ENCODE measurements at regions not wholly inside any gene's neighbourhood (a gene's known extent, or its start where the extent isn't known, plus 50 kb on each side); places are given as distances from the start of the nearest gene placed in this dataset.

GRCh38 chr9:109846776-109847175, 66.8 kb downstream of the PALM2AKAP2 start:
- Mint-ChIP-seq H3K4me1 (ENCODE audit: low read depth) (no peaks in the 10 kb centered on the region), H3K4me3 (no peak overlapping the region), H3K9me3 (peaks cover 2% of the 10 kb centered on the region), H3K27me3 (no peaks in the 10 kb centered on the region), H3K36me3 (ENCODE audit: low read depth) (no peaks in the 10 kb centered on the region), H3K27ac (no peak overlapping the region)
- no peak for ATAC-seq
- no peak for DNase-seq
- intact Hi-C loops (cut with micrococcal nuclease), result no loop called here
- no peak for TF ChIP-seq CTCF (IDR thresholded peaks at IDR 0.05)
- ChIA-PET CTCF (no interaction called here), POLR2A (no interaction called here)

GRCh38 chr9:109852556-109852955, 72.6 kb downstream of the PALM2AKAP2 start:
- ATAC-seq (no peak), DNase-seq (no peak)
- Mint-ChIP-seq H3K27me3 (no peaks in the 10 kb centered on the region), H3K4me1 (ENCODE audit: low read depth) (no peaks in the 10 kb centered on the region), H3K27ac (no peak overlapping the region), H3K9me3 (peaks cover 6% of the 10 kb centered on the region), H3K36me3 (ENCODE audit: low read depth) (no peaks in the 10 kb centered on the region), H3K4me3 (no peak overlapping the region)
- POLR2A ChIA-PET, result no interaction called here
- CTCF ChIA-PET, result no interaction called here
- TF ChIP-seq CTCF (IDR thresholded peaks at IDR 0.05), result no peak
- intact Hi-C loops (cut with micrococcal nuclease), result no loop called here

GRCh38 chr9:109855540-109855939, 75.5 kb downstream of the PALM2AKAP2 start:
- ATAC-seq, result no peak
- DNase-seq, result no peak
- TF ChIP-seq CTCF (IDR thresholded peaks at IDR 0.05), result no peak
- CTCF ChIA-PET, result no interaction called here
- Mint-ChIP-seq H3K4me1 (ENCODE audit: low read depth) (no peaks in the 10 kb centered on the region), H3K27ac (no peak overlapping the region), H3K9me3 (peaks cover 6% of the 10 kb centered on the region), H3K4me3 (no peak overlapping the region), H3K27me3 (peaks cover 4% of the 10 kb centered on the region), H3K36me3 (ENCODE audit: low read depth) (no peaks in the 10 kb centered on the region)
- POLR2A ChIA-PET, result no interaction called here
- intact Hi-C loops (cut with micrococcal nuclease), result no loop called here

GRCh38 chr9:109856785-109857184, 76.8 kb downstream of the PALM2AKAP2 start:
- H3K27ac Mint-ChIP-seq, result no peak overlapping the region
- H3K9me3 Mint-ChIP-seq, result peaks cover 4% of the 10 kb centered on the region
- H3K4me1 Mint-ChIP-seq (ENCODE audit: low read depth), result no peaks in the 10 kb centered on the region
- ATAC-seq, result no peak
- CTCF ChIA-PET, result no interaction called here
- H3K4me3 Mint-ChIP-seq, result no peak overlapping the region
- intact Hi-C loops (cut with micrococcal nuclease), result no loop called here
- POLR2A ChIA-PET, result no interaction called here
- no peak for TF ChIP-seq CTCF (IDR thresholded peaks at IDR 0.05)
- no peak for DNase-seq
- no peaks in the 10 kb centered on the region for H3K36me3 Mint-ChIP-seq (ENCODE audit: low read depth)
- H3K27me3 Mint-ChIP-seq, result peaks cover 4% of the 10 kb centered on the region

- H3K36me3 Mint-ChIP-seq (ENCODE audit: low read depth), result no peaks in the 10 kb centered on the region
- H3K4me3 Mint-ChIP-seq, result no peak overlapping the region
- TF ChIP-seq CTCF (IDR thresholded peaks at IDR 0.05), result no peak
- intact Hi-C loops (cut with micrococcal nuclease), result no loop called here
- H3K27ac Mint-ChIP-seq, result no peak overlapping the region
- DNase-seq (no peak), ATAC-seq (no peak)
- peaks cover 4% of the 10 kb centered on the region for H3K27me3 Mint-ChIP-seq
- POLR2A ChIA-PET, result no interaction called here
- H3K9me3 Mint-ChIP-seq, result peaks cover 4% of the 10 kb centered on the region
- CTCF ChIA-PET, result no interaction called here
- no peaks in the 10 kb centered on the region for H3K4me1 Mint-ChIP-seq (ENCODE audit: low read depth)
Measured at GRCh38 chr9:109857336-109857735, 77.3 kb downstream of the PALM2AKAP2 start.

All from activated CD8-positive, alpha-beta T cell treated with anti-CD3 and anti-CD28 coated beads for 36 hours (primary cell).